Neuronal stem cell (in vitro differentiated cells): ENCODE measurements at regions not wholly inside any gene's neighbourhood (a gene's known extent, or its start where the extent isn't known, plus 50 kb on each side); places are given as distances from the start of the nearest gene placed in this dataset.
A peak's percentile ranks its signal among the peaks of the same experiment; 100 is the strongest.

Source experiments
- DNase-seq: peaks from one replicate; pipeline ENCODE4 v3.0.0-alpha.2; 2013; ENCODE audit warnings: low spot score
- H2AFZ ChIP-seq: one replicate; pipeline ENCODE4 v1.6.1; 2013; ENCODE audit warnings: mild to moderate bottlenecking, low read length, inconsistent platforms
- H2AK5ac ChIP-seq: 2 replicates; pipeline ENCODE4 v1.6.1; 2013; ENCODE audit warnings: low read depth, mild to moderate bottlenecking, inconsistent platforms, low read length, moderate library complexity, mixed read lengths
- H2BK120ac ChIP-seq: 2 replicates; pipeline ENCODE4 v1.6.1; 2013; ENCODE audit warnings: low read depth, mild to moderate bottlenecking, inconsistent platforms, low read length, moderate library complexity, mixed read lengths
- H2BK12ac ChIP-seq: one replicate; pipeline ENCODE4 v1.6.1; 2013; ENCODE audit warnings: low read length, inconsistent platforms
- H2BK15ac ChIP-seq: 2 replicates; pipeline ENCODE4 v1.6.1; 2013; ENCODE audit warnings: mild to moderate bottlenecking, low read length, inconsistent platforms, mixed read lengths
- H2BK5ac ChIP-seq: one replicate; pipeline ENCODE4 v1.6.1; 2013; ENCODE audit warnings: inconsistent platforms, mild to moderate bottlenecking, low read length, moderate library complexity
- H3K14ac ChIP-seq: one replicate; pipeline ENCODE4 v1.6.1; 2013; ENCODE audit warnings: low read length, inconsistent platforms
- H3K18ac ChIP-seq: 2 replicates; pipeline ENCODE4 v1.6.1; 2013; ENCODE audit warnings: low read length, inconsistent platforms
- H3K23ac ChIP-seq: 2 replicates; pipeline ENCODE4 v1.6.1; 2013; ENCODE audit warnings: low read depth, mild to moderate bottlenecking, mixed read lengths, low read length, inconsistent platforms; ENCODE audit not compliant: poor library complexity
- H3K27ac ChIP-seq: replicated peaks from 3 replicates; pipeline ENCODE4 v1.5.1; 2013; ENCODE audit warnings: low read length, inconsistent platforms
- H3K27me3 ChIP-seq, 3 experiments: 2 replicates each; pipeline ENCODE4 v1.6.1; 2013; ENCODE audit warnings: low read length in 3 of 3, mild to moderate bottlenecking in 2 of 3, inconsistent platforms in 1 of 3, low read depth in 1 of 3, mixed read lengths in 1 of 3, moderate library complexity in 1 of 3; ENCODE audit not compliant: control insufficient read depth in 3 of 3, insufficient read depth in 3 of 3
- H3K36me3 ChIP-seq, 2 donors: replicated peaks in 1 of 2; 2 replicates each; pipeline ENCODE4 v1.6.1; 2013; ENCODE audit warnings: low read length in 2 of 2; ENCODE audit not compliant: control insufficient read depth in 2 of 2, insufficient read depth in 2 of 2
- H3K4ac ChIP-seq: 2 replicates; pipeline ENCODE4 v1.6.1; 2013; ENCODE audit warnings: inconsistent platforms, mild to moderate bottlenecking, low read length, moderate library complexity
- H3K4me1 ChIP-seq, 2 donors: 1 replicate in 1 of 2; 2 replicates in 1 of 2; pipeline ENCODE4 v1.6.1; 2013; ENCODE audit warnings: low read length in 2 of 2, low read depth in 1 of 2; ENCODE audit not compliant: control insufficient read depth in 2 of 2, insufficient read depth in 1 of 2
- H3K4me2 ChIP-seq: one replicate; pipeline ENCODE4 v1.6.1; 2013; ENCODE audit warnings: mild to moderate bottlenecking, low read length, inconsistent platforms; ENCODE audit not compliant: insufficient read depth, poor library complexity, severe bottlenecking
- H3K4me3 ChIP-seq, 2 donors: 2 replicates each; pipeline ENCODE4 v1.5.1; 2013; ENCODE audit warnings: low read length in 2 of 2, mild to moderate bottlenecking in 2 of 2, inconsistent platforms in 1 of 2, moderate library complexity in 1 of 2
- H3K79me1 ChIP-seq: one replicate; pipeline ENCODE4 v1.6.1; 2013; ENCODE audit warnings: low read depth, mild to moderate bottlenecking, inconsistent platforms, low read length, moderate library complexity
- H3K9ac ChIP-seq: one replicate; pipeline ENCODE4 v1.6.1; 2013; ENCODE audit warnings: mild to moderate bottlenecking, low read depth, low read length, inconsistent platforms; ENCODE audit not compliant: poor library complexity
- H3K9me3 ChIP-seq, 2 donors: replicated peaks in 1 of 2; 2 replicates each; pipeline versions ENCODE3 to v1.6.1; 2013; ENCODE audit warnings: low read length in 2 of 2, mild to moderate bottlenecking in 2 of 2, inconsistent platforms in 1 of 2, low read depth in 1 of 2, mixed read lengths in 1 of 2, moderate library complexity in 1 of 2; ENCODE audit not compliant: control insufficient read depth in 2 of 2, insufficient read depth in 1 of 2
- H4K8ac ChIP-seq: one replicate; pipeline ENCODE4 v1.6.1; 2013; ENCODE audit warnings: low read depth, mild to moderate bottlenecking, inconsistent platforms, low read length, moderate library complexity
- H4K91ac ChIP-seq: one replicate; pipeline ENCODE4 v1.6.1; 2013; ENCODE audit warnings: low read length, low read depth, mild to moderate bottlenecking, inconsistent platforms; ENCODE audit not compliant: poor library complexity
- WGBS, 2 donors: extraction: QIAGEN DNeasy Blood & Tissue Kit; methylation state at CpG; one replicate each; pipeline ENCODE4 v1.1.7; 2013; ENCODE audit warnings: missing lambda C conversion rate in 2 of 2, mixed read lengths in 1 of 2; ENCODE audit not compliant: insufficient read length in 2 of 2, insufficient replicate concordance in 1 of 2; ENCODE audit errors: extremely low coverage in 2 of 2; 5-methylcytosine and 5-hydroxymethylcytosine counted together

- no peaks in the 10 kb centered on the region for H3K27me3 ChIP-seq
- no peaks in the 10 kb centered on the region for H3K79me1 ChIP-seq
- H2BK12ac ChIP-seq = no peak overlapping the region
- WGBS, 2 donors = no CpG with 5 or more reads among the region's 3 CpGs
- H3K18ac ChIP-seq = no peak overlapping the region
- no peak overlapping the region for H2AFZ ChIP-seq
- no peak for DNase-seq
- H3K14ac ChIP-seq = no peak overlapping the region
- no peak overlapping the region for H3K4ac ChIP-seq
- no peak overlapping the region for H3K27ac ChIP-seq
- H3K36me3 ChIP-seq = no peaks in the 10 kb centered on the region
- H2BK120ac ChIP-seq = no peak overlapping the region
- H4K91ac ChIP-seq = no peak overlapping the region
- no peak overlapping the region for H2BK5ac ChIP-seq
- no peak overlapping the region for H2BK15ac ChIP-seq
- H3K23ac ChIP-seq = peak overlapping the region; percentile 52
- H3K4me2 ChIP-seq = no peak overlapping the region
- no peak overlapping the region for H3K9ac ChIP-seq
- peak overlapping the region; percentile 84 for H4K8ac ChIP-seq
- peaks cover 0 to 1% of the 10 kb centered on the region in 2 donors for H3K9me3 ChIP-seq
- no peak overlapping the region for H2AK5ac ChIP-seq
- H3K4me3 ChIP-seq = no peak overlapping the region
- H3K4me1 ChIP-seq = no peaks in the 10 kb centered on the region
Measured at GRCh38 chr11:21814169-21814568, 378.7 kb upstream of the ANO5 start.

- Histone ChIP-seq H3K79me1 (no peaks in the 10 kb centered on the region), H4K91ac (no peak overlapping the region), H2BK5ac (no peak overlapping the region), H3K4ac (no peak overlapping the region), H3K14ac (no peak overlapping the region), H2BK12ac (no peak overlapping the region), H3K4me3 (no peak overlapping the region), H3K27me3 (no peaks in the 10 kb centered on the region), H2AFZ (no peak overlapping the region), H3K36me3 (no peaks in the 10 kb centered on the region), H3K4me1 (no peaks in the 10 kb centered on the region), H3K27ac (no peak overlapping the region), H4K8ac (no peak overlapping the region), H3K4me2 (no peak overlapping the region), H3K9ac (no peak overlapping the region), H3K9me3 (peaks cover 0 to 1% of the 10 kb centered on the region in 2 donors), H2BK15ac (no peak overlapping the region), H2AK5ac (no peak overlapping the region), H3K23ac (no peak overlapping the region), H3K18ac (no peak overlapping the region), H2BK120ac (no peak overlapping the region)
- no CpG with 5 or more reads among the region's 3 CpGs for WGBS, 2 donors
- DNase-seq = no peak
Measured at GRCh38 chr11:21817696-21818095, 375.2 kb upstream of the ANO5 start.

- H3K4me3 ChIP-seq = no peak overlapping the region
- no peak for DNase-seq
- H3K79me1 ChIP-seq = no peaks in the 10 kb centered on the region
- H2AK5ac ChIP-seq = no peak overlapping the region
- H2BK12ac ChIP-seq = no peak overlapping the region
- no peak overlapping the region for H2AFZ ChIP-seq
- no peak overlapping the region for H3K23ac ChIP-seq
- H3K36me3 ChIP-seq = no peaks in the 10 kb centered on the region
- no peak overlapping the region for H2BK15ac ChIP-seq
- no peak overlapping the region for H3K4me2 ChIP-seq
- no peak overlapping the region for H3K14ac ChIP-seq
- no peaks in the 10 kb centered on the region for H3K9me3 ChIP-seq
- no peak overlapping the region for H3K9ac ChIP-seq
- H4K91ac ChIP-seq = no peak overlapping the region
- H3K27ac ChIP-seq = no peak overlapping the region
- H3K27me3 ChIP-seq = no peaks in the 10 kb centered on the region
- H3K4ac ChIP-seq = no peak overlapping the region
- no peak overlapping the region for H2BK5ac ChIP-seq
- H3K18ac ChIP-seq = no peak overlapping the region
- no peak overlapping the region for H2BK120ac ChIP-seq
- H3K4me1 ChIP-seq = no peaks in the 10 kb centered on the region
- no peak overlapping the region for H4K8ac ChIP-seq
Measured at GRCh38 chr11:21820176-21820575, 372.7 kb upstream of the ANO5 start.

DNA sequence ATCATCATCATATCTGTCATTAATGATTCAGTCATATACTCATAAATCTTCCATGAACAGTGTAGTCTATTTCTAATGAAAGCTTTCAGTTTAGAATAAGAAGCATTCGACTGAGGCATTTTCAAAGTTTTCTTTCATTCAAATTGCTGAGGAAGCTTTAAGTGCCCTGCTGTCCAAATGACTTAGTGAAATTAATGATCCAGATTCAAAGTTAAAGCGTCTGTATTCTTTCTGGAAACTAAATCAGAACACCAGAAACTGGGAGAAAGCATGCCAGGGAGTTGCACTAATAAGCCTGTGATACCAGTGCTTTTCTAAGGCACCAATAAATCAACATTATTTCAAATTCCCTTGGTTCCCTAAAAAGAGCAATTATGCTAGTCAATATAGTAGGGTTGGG, 367.8 kb upstream of the ANO5 start:
- Histone ChIP-seq H3K14ac (no peak overlapping the region), H4K91ac (no peak overlapping the region), H3K4me1 (no peaks in the 10 kb centered on the region), H3K9ac (no peak overlapping the region), H3K27me3 (no peaks in the 10 kb centered on the region), H2BK15ac (no peak overlapping the region), H4K8ac (no peak overlapping the region), H2AFZ (no peak overlapping the region), H3K4me2 (no peak overlapping the region), H2AK5ac (no peak overlapping the region), H3K36me3 (no peaks in the 10 kb centered on the region), H3K27ac (no peak overlapping the region), H2BK5ac (no peak overlapping the region), H3K18ac (no peak overlapping the region), H2BK12ac (no peak overlapping the region), H2BK120ac (no peak overlapping the region), H3K4ac (no peak overlapping the region), H3K23ac (no peak overlapping the region), H3K9me3 (no peaks in the 10 kb centered on the region), H3K79me1 (no peaks in the 10 kb centered on the region), H3K4me3 (no peak overlapping the region)
- no peak for DNase-seq
- WGBS, 2 donors = no CpG with 5 or more reads among the region's 2 CpGs
